BLaER1 (cell line): ENCODE measurements at regions not wholly inside any gene's neighbourhood (a gene's known extent, or its start where the extent isn't known, plus 50 kb on each side); places are given as distances from the start of the nearest gene placed in this dataset.

ENCODE experiments used
- H3K27ac ChIP-seq: shearing (Covaris generic); formaldehyde crosslinking; 2 replicates; pipeline ENCODE4 v1.8.1; 2022
- H3K27me3 ChIP-seq: shearing (Covaris generic); formaldehyde crosslinking; 2 replicates; pipeline ENCODE4 v1.8.1; 2022
- H3K36me3 ChIP-seq: shearing (Covaris generic); formaldehyde crosslinking; 2 replicates; pipeline ENCODE4 v1.8.1; 2022
- H3K4me1 ChIP-seq: shearing (Covaris generic); formaldehyde crosslinking; 2 replicates; pipeline ENCODE4 v1.8.1; 2022
- H3K4me2 ChIP-seq: shearing (Covaris generic); formaldehyde crosslinking; 2 replicates; pipeline ENCODE4 v1.8.1; 2022
- H3K4me3 ChIP-seq: shearing (Covaris generic); formaldehyde crosslinking; 2 replicates; pipeline ENCODE4 v1.8.1; 2022
- H3K9ac ChIP-seq: shearing (Covaris generic); formaldehyde crosslinking; 2 replicates; pipeline ENCODE4 v1.8.1; 2022
- H3K9me3 ChIP-seq: shearing (Covaris generic); formaldehyde crosslinking; 2 replicates; pipeline ENCODE4 v1.8.1; 2022
- H4K20me1 ChIP-seq: shearing (Covaris generic); formaldehyde crosslinking; 2 replicates; pipeline ENCODE4 v1.8.1; 2022
- Cebpa-rat ChIP-seq: shearing (Covaris generic); IDR thresholded peaks from 2 replicates; pipeline ENCODE4 v1.8.1; 2022

- no peak for TF ChIP-seq Cebpa-rat
- Histone ChIP-seq H3K36me3 (no peaks in the 10 kb centered on the region), H4K20me1 (no peaks in the 10 kb centered on the region), H3K9me3 (no peaks in the 10 kb centered on the region), H3K27ac (no peak overlapping the region), H3K27me3 (no peaks in the 10 kb centered on the region), H3K9ac (no peak overlapping the region), H3K4me3 (no peak overlapping the region), H3K4me2 (no peak overlapping the region), H3K4me1 (no peaks in the 10 kb centered on the region)
Measured at GRCh38 chr9:602716-603115, 238.8 kb upstream of the DMRT1 start.

DNA sequence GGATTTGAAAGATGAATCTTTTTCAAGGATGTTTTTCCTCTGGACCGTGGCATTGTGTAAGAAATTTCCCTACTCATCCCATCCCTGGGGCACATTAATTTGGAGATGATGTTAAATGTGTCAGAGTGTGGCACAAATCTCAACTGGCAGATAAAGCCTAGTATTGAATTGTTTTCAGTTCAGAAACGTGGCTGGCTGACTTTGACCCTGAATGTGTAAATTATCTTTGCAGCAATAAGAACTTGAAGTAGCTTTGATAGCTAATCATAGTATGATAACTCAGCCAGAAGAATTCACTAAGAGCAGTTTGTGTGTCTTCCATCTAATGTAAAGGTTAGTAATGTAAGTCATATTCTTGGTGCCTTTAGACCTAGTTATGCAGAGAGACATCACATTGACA, 238.4 kb upstream of the DMRT1 start:
- Histone ChIP-seq H3K9me3 (no peaks in the 10 kb centered on the region), H3K4me2 (no peak overlapping the region), H3K4me3 (no peak overlapping the region), H3K27ac (no peak overlapping the region), H3K9ac (no peak overlapping the region), H3K4me1 (no peaks in the 10 kb centered on the region), H3K36me3 (no peaks in the 10 kb centered on the region), H4K20me1 (no peaks in the 10 kb centered on the region), H3K27me3 (no peaks in the 10 kb centered on the region)
- TF ChIP-seq Cebpa-rat, result no peak

GRCh38 chr9:607417-607816, 234.1 kb upstream of the DMRT1 start:
- no peak overlapping the region for H3K4me2 ChIP-seq
- TF ChIP-seq Cebpa-rat, result no peak
- no peaks in the 10 kb centered on the region for H3K27me3 ChIP-seq
- no peaks in the 10 kb centered on the region for H3K36me3 ChIP-seq
- no peak overlapping the region for H3K27ac ChIP-seq
- no peaks in the 10 kb centered on the region for H3K4me1 ChIP-seq
- no peaks in the 10 kb centered on the region for H4K20me1 ChIP-seq
- H3K4me3 ChIP-seq, result no peak overlapping the region
- H3K9me3 ChIP-seq, result no peaks in the 10 kb centered on the region
- no peak overlapping the region for H3K9ac ChIP-seq

DNA sequence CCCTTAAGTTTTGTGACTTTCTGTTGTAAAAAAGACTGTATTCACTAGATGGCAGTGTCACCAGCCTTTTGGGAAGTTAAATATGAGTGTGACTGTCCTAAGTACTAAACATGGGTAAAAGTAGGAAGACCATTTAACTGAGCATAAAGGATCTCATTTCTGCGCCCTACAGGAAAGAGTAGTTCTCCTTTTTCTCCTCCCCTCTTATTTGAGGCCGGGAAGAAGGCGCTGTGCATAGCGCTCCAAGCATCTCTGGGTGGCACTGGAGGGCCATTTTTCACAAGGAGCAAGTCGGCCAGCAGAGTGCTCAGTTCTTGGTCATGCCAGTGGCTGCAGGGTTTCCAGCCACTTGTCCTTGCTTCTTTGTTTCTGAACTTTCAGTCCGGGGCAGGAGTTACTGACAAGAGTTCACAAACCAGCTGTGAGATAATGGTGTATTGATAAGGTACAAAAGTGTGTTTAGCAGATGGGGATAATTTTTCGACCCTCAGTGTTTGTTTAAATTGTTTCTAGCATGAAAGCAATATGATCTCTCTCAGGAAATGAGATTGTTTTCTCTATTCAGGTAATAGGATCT, 227.6 kb upstream of the DMRT1 start:
- Histone ChIP-seq H3K4me1 (peaks cover 7% of the 10 kb centered on the region; the same call in 1 of the 2 replicates), H3K4me2 (peak overlapping the region; percentile 10; the same call in 1 of the 2 replicates), H3K27me3 (no peaks in the 10 kb centered on the region), H4K20me1 (no peaks in the 10 kb centered on the region), H3K36me3 (no peaks in the 10 kb centered on the region), H3K9ac (no peak overlapping the region), H3K27ac (no peak overlapping the region), H3K4me3 (no peak overlapping the region), H3K9me3 (no peaks in the 10 kb centered on the region)
- no peak for TF ChIP-seq Cebpa-rat

DNA sequence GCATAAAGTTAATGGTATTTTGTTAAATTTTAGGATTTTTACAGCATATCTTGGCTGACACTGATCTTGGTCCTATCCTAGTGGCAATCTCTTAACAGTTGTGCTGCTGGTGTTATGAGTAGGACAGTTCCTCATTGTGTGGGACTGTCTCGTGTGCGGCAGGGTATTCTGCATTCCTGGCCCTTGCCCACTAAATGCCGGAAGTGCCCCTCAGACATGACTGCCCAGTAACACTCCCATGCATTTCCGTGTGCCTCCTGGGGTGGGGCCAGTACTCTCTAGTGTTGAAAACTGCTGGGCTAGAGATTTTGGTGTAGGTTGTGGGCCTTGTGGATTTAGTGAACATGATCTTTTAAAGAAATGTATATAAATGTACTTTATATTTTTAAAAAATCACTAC, 227.1 kb upstream of the DMRT1 start:
- Histone ChIP-seq H3K4me1 (peaks cover 7% of the 10 kb centered on the region; the same call in 1 of the 2 replicates), H3K27ac (no peak overlapping the region), H3K9ac (no peak overlapping the region), H3K4me3 (no peak overlapping the region), H4K20me1 (no peaks in the 10 kb centered on the region), H3K9me3 (no peaks in the 10 kb centered on the region), H3K4me2 (0 out of 2 replicates have a peak overlapping the region, but pooled peaks have one; percentile 10), H3K27me3 (no peaks in the 10 kb centered on the region), H3K36me3 (no peaks in the 10 kb centered on the region)
- TF ChIP-seq Cebpa-rat, result no peak

DNA sequence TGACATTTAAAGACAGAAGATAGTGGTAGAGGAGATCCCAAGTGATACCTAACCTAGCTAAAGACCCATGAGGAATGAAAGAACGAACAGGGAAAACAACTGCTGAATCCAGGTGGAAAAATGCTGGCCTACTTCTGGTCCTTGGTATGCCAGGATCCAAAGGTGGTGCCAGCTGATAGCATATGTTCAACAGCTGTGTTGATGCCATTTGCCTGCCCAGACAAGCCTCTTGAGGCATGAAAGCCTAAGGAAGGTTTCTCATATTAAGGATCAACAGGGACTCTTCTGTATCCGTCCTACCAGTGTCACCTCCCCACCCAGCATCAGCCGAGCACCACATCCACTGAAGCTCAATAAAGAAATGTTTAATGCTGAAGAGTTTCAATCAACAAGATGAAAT, 225.7 kb upstream of the DMRT1 start:
- H3K27ac ChIP-seq, result no peak overlapping the region
- no peak for TF ChIP-seq Cebpa-rat
- no peak overlapping the region for H3K4me3 ChIP-seq

DNA sequence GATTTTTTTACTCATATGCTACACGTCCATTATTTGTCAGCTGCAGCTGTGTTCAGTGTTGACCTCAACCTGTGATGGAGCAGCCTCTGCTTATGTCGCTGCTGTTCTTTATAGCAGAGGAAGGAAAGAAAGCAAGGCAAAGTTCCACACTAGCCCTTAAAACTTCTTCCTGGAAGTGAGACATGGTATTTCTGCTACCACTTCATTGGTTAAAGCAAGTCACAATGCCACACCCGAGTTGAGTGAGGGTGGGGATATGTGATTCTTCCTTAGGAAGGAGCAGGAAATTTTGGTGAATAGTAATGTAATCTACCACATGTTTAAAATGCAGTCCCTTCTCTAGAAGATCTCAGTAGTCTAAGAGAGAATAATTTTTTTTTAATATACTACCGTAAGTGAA, 224.8 kb upstream of the DMRT1 start:
- H3K27me3 ChIP-seq, result no peaks in the 10 kb centered on the region
- no peak overlapping the region for H3K4me2 ChIP-seq
- H3K36me3 ChIP-seq, result no peaks in the 10 kb centered on the region
- H4K20me1 ChIP-seq, result no peaks in the 10 kb centered on the region
- H3K27ac ChIP-seq, result no peak overlapping the region
- no peak overlapping the region for H3K4me3 ChIP-seq
- TF ChIP-seq Cebpa-rat, result no peak
- peaks cover 7% of the 10 kb centered on the region; the same call in 1 of the 2 replicates for H3K4me1 ChIP-seq
- no peaks in the 10 kb centered on the region for H3K9me3 ChIP-seq
- H3K9ac ChIP-seq, result no peak overlapping the region

More for the DNA sequence above, 225.7 kb upstream of the DMRT1 start:
- Histone ChIP-seq H3K4me1 (peaks cover 7% of the 10 kb centered on the region; the same call in 1 of the 2 replicates), H3K4me2 (no peak overlapping the region), H3K36me3 (no peaks in the 10 kb centered on the region), H3K9me3 (no peaks in the 10 kb centered on the region), H3K9ac (no peak overlapping the region), H4K20me1 (no peaks in the 10 kb centered on the region), H3K27me3 (no peaks in the 10 kb centered on the region)

GRCh38 chr9:617445-618085, 223.9 kb upstream of the DMRT1 start:
- Histone ChIP-seq H3K4me1 (peaks cover 7% of the 10 kb centered on the region; the same call in 1 of the 2 replicates), H3K27me3 (no peaks in the 10 kb centered on the region), H3K36me3 (no peaks in the 10 kb centered on the region), H3K9me3 (no peaks in the 10 kb centered on the region), H3K27ac (no peak overlapping the region), H4K20me1 (no peaks in the 10 kb centered on the region), H3K9ac (no peak overlapping the region), H3K4me2 (no peak overlapping the region), H3K4me3 (no peak overlapping the region)
- no peak for TF ChIP-seq Cebpa-rat

DNA sequence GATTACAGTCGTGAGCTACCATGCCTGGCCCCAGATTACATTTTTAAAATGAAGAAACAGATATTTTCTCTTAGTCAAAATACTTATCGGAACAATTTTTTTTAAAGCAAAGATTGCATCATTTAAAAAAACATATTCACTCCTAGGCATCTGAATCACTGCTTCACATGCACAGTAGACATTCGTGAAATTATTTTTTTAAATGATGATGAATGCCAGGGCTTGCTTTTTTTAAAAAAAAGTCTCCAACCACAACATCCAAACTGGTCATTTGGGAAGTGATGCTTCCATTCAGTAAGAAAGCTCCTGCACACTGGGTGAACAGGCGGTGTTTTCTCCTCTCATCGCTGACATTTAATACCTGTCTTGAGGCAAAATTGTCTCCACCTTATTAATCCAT, 223.0 kb upstream of the DMRT1 start:
- no peaks in the 10 kb centered on the region for H3K9me3 ChIP-seq
- H3K4me1 ChIP-seq, result peaks cover 7% of the 10 kb centered on the region; the same call in 1 of the 2 replicates
- no peak overlapping the region for H3K4me2 ChIP-seq
- no peaks in the 10 kb centered on the region for H4K20me1 ChIP-seq
- no peaks in the 10 kb centered on the region for H3K27me3 ChIP-seq
- H3K36me3 ChIP-seq, result no peaks in the 10 kb centered on the region
- TF ChIP-seq Cebpa-rat, result no peak
- H3K9ac ChIP-seq, result no peak overlapping the region
- no peak overlapping the region for H3K4me3 ChIP-seq
- H3K27ac ChIP-seq, result no peak overlapping the region

- no peak for TF ChIP-seq Cebpa-rat
- no peaks in the 10 kb centered on the region for H3K36me3 ChIP-seq
- no peak overlapping the region for H3K9ac ChIP-seq
- no peaks in the 10 kb centered on the region for H4K20me1 ChIP-seq
- H3K27me3 ChIP-seq, result no peaks in the 10 kb centered on the region
- peaks cover 17% of the 10 kb centered on the region for H3K4me1 ChIP-seq
- H3K4me3 ChIP-seq, result no peak overlapping the region
- H3K27ac ChIP-seq, result no peak overlapping the region
- H3K4me2 ChIP-seq, result no peak overlapping the region
- H3K9me3 ChIP-seq, result no peaks in the 10 kb centered on the region
Measured at GRCh38 chr9:621201-621855, 220.2 kb upstream of the DMRT1 start.
